GM12864 (cell line): ENCODE measurements at regions not wholly inside any gene's neighbourhood (a gene's known extent, or its start where the extent isn't known, plus 50 kb on each side); places are given as distances from the start of the nearest gene placed in this dataset.

Experiments used
- DNase-seq: peaks from one replicate; pipeline ENCODE4 v3.0.0-alpha.2; 2011; ENCODE audit warnings: low read depth
- H3K4me3 ChIP-seq: 2 replicates; pipeline ENCODE4 v1.5.1; 2011; ENCODE audit warnings: mild to moderate bottlenecking, low read depth, low read length, control low read depth
- TF ChIP-seq, protein P1 (sequence below): IDR thresholded peaks from 2 replicates; pipeline ENCODE4 v1.5.1; 2011; ENCODE audit warnings: low read depth, mild to moderate bottlenecking, moderate library complexity, low read length, control low read depth, inconsistent platforms; ENCODE audit errors: missing control alignments

DNA sequence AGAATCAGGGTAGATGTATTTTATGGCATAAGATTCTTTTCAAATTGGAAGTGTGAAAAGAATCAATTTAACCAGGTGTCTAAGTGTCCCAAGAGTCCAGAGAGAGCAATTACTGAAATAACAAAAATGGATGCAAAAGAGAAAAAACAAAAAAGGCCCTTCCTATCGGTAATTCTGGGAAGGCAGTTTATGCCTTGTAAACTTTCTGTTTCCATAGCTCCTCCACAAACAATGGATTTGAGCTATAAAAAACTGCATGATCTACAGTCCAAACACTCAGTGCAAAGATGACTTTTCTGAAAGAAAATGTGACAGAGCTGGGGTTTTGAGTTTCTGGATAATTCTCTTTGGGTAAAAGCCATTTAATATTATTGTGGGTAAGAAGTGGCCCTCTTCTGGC lies 366.1 kb downstream of the EN1 start:
- no peak for DNase-seq
- H3K4me3 ChIP-seq, result no peak overlapping the region
- TF ChIP-seq, protein P1, sequence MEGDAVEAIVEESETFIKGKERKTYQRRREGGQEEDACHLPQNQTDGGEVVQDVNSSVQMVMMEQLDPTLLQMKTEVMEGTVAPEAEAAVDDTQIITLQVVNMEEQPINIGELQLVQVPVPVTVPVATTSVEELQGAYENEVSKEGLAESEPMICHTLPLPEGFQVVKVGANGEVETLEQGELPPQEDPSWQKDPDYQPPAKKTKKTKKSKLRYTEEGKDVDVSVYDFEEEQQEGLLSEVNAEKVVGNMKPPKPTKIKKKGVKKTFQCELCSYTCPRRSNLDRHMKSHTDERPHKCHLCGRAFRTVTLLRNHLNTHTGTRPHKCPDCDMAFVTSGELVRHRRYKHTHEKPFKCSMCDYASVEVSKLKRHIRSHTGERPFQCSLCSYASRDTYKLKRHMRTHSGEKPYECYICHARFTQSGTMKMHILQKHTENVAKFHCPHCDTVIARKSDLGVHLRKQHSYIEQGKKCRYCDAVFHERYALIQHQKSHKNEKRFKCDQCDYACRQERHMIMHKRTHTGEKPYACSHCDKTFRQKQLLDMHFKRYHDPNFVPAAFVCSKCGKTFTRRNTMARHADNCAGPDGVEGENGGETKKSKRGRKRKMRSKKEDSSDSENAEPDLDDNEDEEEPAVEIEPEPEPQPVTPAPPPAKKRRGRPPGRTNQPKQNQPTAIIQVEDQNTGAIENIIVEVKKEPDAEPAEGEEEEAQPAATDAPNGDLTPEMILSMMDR, result no peak

DNA sequence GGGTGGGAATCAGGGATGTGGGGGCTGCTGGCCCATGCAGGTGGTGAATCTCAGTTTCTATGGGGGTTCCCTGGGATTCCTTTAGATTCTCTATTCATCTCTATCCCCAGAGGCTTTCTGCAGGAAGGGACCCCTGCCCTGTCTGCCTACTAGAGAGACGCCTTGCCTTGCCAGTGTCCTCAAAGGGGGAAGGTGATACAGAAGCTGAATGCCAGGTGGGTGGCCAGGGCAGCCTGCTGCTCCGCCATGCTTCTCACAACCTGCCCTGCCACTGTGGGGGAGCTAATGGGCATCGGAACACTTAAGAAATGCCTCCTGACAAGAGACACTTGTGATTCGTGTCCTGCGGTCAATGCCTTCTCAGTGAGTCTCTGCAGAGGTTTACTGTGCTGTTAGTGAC lies 368.4 kb downstream of the EN1 start:
- no peak for DNase-seq
- TF ChIP-seq, protein P1, result no peak
- H3K4me3 ChIP-seq, result no peak overlapping the region

DNA sequence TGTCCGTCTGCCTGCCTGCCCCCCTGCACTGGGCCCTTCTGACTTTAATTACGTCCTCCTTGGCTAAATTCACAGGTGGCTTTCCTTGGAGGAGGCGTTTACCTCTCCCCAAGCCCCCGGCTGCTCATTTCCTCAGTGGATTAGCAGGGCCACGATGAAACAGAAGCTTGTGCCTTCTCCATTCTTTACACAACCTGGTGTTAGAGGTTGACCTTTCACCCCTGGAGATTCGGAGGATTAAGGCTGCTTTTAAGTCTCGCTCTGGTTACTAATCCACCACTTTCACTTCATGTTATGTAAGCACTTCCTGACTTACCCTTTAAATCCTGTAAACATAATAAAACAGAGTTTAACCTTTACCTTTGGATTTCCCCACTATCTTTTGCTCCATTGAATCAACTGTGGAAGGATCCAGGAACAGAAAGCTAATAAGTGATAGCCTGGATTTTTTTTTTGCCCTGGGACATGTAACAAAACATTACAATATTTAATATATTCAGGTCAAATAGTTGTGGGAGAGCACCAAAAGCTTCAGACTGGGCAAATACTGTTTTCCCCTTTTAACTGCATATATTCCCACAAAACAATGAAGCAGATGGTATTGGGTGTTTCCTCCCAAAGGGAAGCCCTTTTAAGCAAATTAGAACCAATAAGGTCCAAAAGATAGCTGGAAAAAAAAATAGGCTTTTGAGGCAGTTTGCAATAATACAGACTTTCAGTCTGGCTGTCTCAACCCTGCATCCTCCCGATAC lies 370.2 kb downstream of the EN1 start:
- no peak for DNase-seq
- TF ChIP-seq, protein P1, result no peak
- H3K4me3 ChIP-seq, result no peak overlapping the region

DNA sequence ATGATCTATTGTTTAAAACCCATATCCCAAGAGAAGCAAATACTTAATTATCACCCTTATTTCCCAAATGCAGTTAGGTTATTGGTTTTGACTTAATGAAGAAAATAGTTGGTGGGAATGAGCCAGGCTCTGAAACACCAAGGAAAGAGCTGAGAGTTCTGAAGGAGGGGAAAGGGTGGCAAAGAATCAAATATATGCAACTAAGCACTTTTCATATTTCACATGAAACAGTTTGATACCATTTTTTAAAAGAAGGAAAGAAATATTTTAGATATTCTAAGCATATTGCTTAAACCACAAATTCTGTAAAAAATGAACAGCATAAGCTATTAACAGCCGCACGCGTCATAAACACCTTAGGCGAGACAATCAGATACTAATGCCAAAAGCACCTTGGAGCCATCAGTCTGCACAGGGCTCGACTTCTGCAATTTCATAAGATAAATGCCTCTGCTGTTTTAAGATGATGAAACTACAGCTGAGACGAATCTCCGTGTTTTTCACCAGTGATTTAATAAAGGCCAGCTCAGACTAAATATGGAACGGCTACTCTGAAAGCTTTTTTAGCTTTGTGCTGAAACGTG lies 371.7 kb downstream of the EN1 start:
- no peak overlapping the region for H3K4me3 ChIP-seq
- TF ChIP-seq, protein P1, result no peak
- DNase-seq, result no peak

DNA sequence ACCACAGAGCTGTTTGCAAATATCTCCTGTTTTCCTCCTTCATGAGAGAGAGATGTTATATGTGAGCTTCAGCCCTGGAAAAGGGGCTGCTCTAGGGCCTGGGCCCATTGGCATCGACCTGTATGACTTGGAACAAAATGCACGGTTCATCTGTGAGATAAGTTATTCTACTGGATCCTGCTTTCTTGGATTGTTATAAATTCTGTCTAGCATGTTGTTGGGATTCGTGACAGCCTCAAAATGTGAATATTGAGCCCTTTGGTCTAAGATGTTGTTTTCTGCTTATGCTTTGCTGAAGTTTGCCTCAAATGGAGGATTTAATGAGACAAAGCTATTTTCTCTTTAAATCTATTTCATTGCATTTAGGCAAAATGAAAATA lies 372.9 kb downstream of the EN1 start:
- H3K4me3 ChIP-seq, result no peak overlapping the region
- DNase-seq, result no peak
- TF ChIP-seq, protein P1, result no peak

DNA sequence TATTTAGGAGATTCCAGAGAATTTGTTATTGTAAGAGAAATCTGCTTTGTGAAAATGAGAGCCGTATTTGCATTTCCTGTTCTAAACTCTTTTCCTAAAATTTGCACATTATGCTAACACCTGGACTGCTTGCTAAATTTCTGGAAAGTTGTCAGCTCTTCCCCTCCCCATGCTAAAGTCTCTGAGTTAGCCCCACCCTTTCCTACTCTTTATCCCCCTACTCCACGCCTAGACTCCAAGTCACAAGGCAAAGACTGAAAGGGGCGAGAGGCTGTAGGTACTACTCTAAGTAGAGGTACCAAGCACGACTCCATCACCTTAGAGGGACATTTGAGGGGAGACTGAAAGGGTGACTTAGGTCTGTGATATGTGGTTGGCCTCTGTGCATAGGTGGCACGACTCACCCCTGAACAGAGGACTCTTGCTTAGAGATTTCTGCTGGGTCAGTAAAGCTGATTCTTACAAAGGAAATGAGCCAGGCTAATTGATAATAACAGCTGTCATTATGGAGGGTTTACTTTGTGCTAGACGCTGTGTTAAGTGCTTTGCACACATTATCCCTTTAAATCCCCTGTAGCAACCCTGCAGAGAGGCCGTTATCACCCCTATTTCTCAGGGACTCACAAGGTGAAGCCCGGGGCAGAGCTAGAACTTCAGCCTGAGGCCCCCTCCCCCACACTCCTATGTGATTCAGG lies 373.5 kb downstream of the EN1 start:
- DNase-seq, result no peak
- TF ChIP-seq, protein P1, result no peak
- no peak overlapping the region for H3K4me3 ChIP-seq

DNA sequence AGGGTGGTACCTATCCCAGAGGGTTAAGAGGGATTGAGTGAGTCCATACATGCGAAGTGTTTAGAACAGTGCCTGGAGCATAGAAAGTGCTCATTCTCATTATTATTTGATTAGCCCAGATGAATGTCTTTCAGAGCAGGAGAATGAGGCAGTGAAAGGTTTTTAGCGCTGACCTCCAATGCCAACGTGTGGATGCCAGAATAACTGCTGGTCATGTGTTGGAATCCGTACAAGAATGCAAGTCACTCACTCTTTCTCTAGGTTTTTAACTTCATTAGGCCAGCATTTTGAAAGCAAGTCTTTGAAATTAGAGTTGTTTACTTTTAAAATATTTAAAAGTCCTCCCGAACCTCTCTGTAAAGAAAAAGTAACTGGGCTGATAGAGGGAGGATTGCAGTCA lies 374.2 kb downstream of the EN1 start:
- TF ChIP-seq, protein P1, result no peak
- no peak for DNase-seq
- no peak overlapping the region for H3K4me3 ChIP-seq
